ENCODE measurements at regions not wholly inside any gene's neighbourhood (a gene's known extent, or its start where the extent isn't known, plus 50 kb on each side); places are given as distances from the start of the nearest gene placed in this dataset.
A peak's percentile ranks its signal among the peaks of the same experiment; 100 is the strongest.

- DNase-seq = peak; percentile 61
These were observed 252.4 kb downstream of the TOMM20 start for GRCh38 chr1:234875953-234876855.

GRCh38 chr1:234875328-234875952 lies 253.2 kb downstream of the TOMM20 start:
- DNase-seq = no peak

GRCh38 chr1:234874291-234875288 lies 254.0 kb downstream of the TOMM20 start:
- DNase-seq = no peak

GRCh38 chr1:234871710-234872271 lies 256.8 kb downstream of the TOMM20 start:
- DNase-seq = no peak

GRCh38 chr1:234871039-234871709 lies 257.5 kb downstream of the TOMM20 start:
- DNase-seq = no peak

- DNase-seq = no peak
These were observed 258.3 kb downstream of the TOMM20 start for GRCh38 chr1:234870020-234870981.

GRCh38 chr1:234869182-234870019 lies 259.2 kb downstream of the TOMM20 start:
- DNase-seq = no peak

GRCh38 chr1:234868296-234869147 lies 258.5 kb upstream of the IRF2BP2 start:
- DNase-seq = no peak

GRCh38 chr1:234866007-234866866 lies 256.3 kb upstream of the IRF2BP2 start:
- DNase-seq = peak; percentile 85

- no peak for DNase-seq
These were observed 255.4 kb upstream of the IRF2BP2 start for GRCh38 chr1:234865171-234866006.

- DNase-seq = no peak
These were observed 254.1 kb upstream of the IRF2BP2 start for GRCh38 chr1:234864116-234864515.

- DNase-seq = no peak
These were observed 253.6 kb upstream of the IRF2BP2 start for GRCh38 chr1:234863551-234863971.

GRCh38 chr1:234862944-234863515 lies 253.1 kb upstream of the IRF2BP2 start:
- no peak for DNase-seq

GRCh38 chr1:234862360-234862943 lies 252.5 kb upstream of the IRF2BP2 start:
- DNase-seq = no peak

- DNase-seq = no peak
These were observed 251.8 kb upstream of the IRF2BP2 start for GRCh38 chr1:234861761-234862160.

- DNase-seq = no peak
These were observed 251.1 kb upstream of the IRF2BP2 start for GRCh38 chr1:234861024-234861620.

Measured in SIG-M5 (cell line).